GM21717 (cell line): ENCODE measurements at regions not wholly inside any gene's neighbourhood (a gene's known extent, or its start where the extent isn't known, plus 50 kb on each side); places are given as distances from the start of the nearest gene placed in this dataset.
"Not testable (repeated sequence)": the region's sequence is repeated elsewhere in the genome, so short reads cannot be mapped to it uniquely, and the experiment has no call there.

Source experiments
- ATAC-seq: cut with Tn5 transposase; IDR thresholded peaks from one replicate; pipeline ENCODE4 v1.9.1; 2021; ENCODE audit warnings: mild to moderate bottlenecking, moderate library complexity; ENCODE audit not compliant: unreplicated experiment

DNA sequence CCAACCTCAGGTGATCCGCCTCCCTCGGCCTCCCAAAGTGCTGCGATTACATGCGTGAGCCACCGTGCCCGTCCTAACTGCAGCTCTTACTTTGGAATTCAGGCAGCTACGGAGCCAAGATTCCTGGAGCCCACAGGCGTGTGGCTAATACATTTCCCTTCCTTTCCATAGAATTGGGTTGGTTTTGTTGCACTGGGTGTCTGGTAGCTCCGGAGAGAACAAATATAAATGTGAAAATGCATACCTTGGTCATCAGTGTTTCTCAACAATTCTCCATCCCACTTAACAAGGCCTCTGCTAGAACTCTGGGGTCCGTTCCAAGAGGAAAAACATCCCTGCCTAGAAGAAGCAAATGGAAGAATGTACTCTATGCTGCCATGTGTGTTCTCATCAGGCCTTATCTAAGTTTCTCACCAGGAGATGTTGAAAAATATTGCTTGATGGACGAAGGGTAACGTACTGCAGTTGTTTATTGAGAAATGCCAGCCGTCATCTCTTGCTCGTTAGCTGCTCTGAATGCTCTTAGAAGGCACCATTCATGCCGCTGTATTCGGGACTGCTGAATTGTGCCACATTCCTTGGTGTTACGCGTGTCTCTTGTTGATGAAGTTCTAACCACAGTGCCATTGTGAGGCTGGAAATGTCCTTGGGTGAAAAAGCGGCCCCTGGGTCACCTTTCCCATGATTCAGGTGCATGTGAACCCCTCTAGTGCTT, 50.5 kb upstream of the CD99 start:
- no peak for ATAC-seq

GRCh38 chrX:2638279-2638678, 52.8 kb upstream of the CD99 start:
- ATAC-seq, result no peak

DNA sequence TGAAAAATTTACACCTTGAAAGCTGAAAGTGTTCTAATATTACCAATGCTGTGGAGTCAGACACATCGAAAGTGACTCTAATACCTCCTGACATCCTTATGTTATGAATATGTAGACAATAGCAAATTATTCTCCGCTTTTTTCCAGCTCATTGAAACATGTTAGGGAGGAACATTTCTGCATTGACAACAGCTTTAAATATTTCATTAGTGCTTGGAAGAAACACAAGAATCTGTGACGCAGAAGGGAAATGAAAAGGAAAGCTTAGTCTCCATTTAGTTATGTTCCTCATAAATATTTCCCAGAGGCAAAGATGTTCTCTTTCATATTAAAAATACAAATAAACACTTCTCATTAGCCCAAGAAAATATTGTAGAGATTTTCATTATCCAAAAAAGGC, 55.8 kb upstream of the CD99 start:
- ATAC-seq, result no peak

DNA sequence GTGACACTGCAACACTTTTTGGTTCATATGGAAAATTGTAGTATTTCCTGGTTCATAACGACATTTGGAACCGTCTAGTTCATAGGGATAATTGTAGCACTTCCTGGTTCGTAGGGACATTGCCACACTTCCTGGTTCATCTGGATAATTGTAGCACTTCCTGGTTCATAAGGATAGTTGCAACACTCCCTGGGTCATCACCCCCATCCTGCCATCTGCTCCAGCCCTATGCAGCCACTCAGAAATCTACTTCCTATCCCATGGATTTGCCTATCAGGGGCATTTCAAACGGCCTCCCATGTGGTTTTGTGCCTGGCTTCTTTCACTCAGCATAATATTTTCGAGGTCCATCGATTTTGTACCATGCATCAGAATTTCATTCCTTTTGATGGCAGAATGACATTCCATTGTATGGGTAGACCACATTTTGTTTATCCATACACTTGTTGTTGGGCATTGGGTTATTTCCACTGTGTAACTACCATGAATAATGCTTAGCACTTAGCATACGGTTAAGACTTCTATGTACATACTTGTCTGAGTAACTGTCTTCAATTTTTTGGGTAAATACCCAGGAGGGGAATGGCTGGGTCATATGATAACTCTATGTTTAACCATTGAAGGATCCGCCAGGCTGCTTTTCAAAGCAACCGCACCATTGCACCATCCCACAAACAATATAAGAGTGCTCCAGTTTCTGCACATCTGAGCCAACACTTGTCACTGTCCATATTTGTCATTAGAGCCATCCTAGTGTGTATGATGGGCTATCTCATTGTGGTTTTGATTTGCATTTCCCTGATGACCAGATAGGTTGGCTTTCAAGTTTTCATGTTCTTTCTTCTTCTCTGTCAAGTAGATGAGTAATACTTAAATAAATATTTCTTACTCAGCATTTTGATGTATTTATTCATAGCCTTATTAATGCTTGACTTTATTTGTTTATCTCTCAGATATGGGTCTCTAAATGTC, 58.3 kb upstream of the CD99 start:
- no peak for ATAC-seq

- ATAC-seq, result no peak
These were observed 59.2 kb upstream of the CD99 start for GRCh38 chrX:2631743-2632532.

DNA sequence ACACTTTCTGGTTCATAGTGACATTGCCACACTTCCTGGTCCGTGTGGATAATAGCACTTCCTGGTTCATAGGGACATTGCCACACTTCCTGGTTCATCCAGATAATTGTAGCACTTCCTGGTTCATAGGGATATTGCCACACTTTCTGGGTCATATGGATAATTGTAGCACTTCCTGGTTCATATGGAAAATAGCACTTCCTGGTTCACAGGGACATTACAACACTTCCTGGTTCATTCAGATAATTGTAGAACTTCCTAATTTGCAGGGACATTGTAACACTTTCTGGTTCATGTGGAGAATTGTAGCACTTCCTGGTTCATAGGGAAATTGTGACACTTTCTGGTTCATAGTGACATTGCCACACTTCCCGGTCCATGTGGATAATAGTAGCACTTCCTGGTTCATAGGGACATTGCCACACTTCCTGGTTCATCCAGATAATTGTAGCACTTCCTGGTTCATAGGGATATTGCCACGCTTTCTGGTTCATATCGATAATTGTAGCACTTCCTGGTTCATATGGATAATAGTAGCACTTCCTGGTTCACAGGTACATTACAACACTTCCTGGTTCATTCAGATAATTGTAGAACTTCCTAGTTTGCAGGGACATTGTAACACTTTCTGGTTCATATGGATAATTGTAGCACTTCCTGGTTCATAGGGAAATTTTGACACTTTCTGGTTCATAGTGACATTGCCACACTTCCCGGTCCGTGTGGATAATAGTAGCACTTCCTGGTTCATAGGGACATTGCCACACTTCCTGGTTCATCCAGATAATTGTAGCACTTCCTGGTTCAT, 60.0 kb upstream of the CD99 start:
- not testable (repeated sequence) for ATAC-seq

- not testable (repeated sequence) for ATAC-seq
These were observed 60.8 kb upstream of the CD99 start for GRCh38 chrX:2630008-2630934.

- ATAC-seq, result no peak
These were observed 61.6 kb upstream of the CD99 start for GRCh38 chrX:2629316-2630007.

- ATAC-seq, result no peak
These were observed 62.3 kb upstream of the CD99 start for GRCh38 chrX:2628751-2629315.

DNA sequence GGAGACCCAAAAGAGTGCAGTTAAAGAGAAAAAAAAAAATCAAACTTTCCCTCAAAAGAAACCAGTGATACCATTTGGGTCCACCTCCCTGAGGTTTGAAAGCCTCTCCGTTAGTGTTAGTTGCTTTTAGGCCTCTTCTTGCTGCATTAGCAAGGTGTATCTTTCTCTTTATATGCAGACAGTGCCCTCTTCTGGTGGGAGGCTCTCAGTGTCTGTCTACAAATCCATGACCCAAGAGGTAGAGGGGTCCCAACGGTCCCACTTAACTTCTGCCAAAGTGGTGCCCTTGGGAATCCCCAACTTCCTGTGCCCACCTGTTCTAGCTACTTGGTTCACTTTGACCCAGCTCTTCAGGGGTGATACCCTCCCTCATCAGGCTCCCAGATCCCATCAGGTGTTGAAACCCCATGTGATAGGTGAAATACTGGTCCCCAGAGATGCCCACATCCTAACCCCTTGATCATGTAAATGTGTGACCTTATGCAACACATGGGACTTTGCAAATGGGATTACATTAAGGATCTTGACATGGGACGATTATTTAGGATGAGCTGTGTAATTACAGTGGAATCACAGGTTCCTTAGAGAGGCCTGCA, 63.7 kb upstream of the CD99 start:
- peak; percentile 80 for ATAC-seq

DNA sequence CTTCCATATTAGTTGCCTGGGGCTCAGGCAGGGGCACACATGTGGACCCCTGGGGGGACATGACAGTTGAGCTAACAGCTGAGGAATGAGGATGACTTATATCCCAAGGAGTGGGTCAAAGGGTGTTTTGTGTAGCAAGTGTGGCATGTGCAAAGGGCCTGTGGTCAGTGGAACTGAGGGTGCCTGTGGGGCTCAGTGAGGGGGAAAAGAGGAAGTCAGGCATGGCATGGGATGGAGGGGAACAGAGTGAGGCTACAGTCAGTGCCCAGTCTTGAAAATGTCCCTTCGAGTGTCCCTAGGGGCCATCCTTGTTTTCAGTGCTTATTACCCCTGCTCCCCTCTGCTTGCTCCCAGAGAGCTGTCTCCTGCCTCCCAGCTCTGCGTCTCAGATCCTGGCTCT, 64.3 kb upstream of the CD99 start:
- no peak for ATAC-seq

DNA sequence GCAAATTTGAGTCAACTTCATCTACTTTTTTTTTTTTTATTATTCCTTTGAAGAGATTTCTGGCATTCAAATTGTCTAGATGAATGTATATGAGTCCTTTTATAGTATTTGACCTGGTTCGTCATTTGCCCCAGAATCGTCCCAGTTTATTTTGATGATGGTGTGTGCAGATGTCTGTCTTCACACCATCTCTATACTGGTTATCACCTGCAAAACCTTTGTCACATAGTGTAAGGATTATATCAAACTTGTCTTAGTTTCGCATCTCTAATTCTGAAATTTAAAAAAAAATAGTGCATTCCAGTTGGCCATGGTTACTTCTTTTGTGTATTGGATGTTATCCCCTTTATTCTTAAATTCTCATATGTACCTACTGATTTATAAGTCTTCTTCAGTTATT, 70.5 kb upstream of the CD99 start:
- ATAC-seq, result no peak

DNA sequence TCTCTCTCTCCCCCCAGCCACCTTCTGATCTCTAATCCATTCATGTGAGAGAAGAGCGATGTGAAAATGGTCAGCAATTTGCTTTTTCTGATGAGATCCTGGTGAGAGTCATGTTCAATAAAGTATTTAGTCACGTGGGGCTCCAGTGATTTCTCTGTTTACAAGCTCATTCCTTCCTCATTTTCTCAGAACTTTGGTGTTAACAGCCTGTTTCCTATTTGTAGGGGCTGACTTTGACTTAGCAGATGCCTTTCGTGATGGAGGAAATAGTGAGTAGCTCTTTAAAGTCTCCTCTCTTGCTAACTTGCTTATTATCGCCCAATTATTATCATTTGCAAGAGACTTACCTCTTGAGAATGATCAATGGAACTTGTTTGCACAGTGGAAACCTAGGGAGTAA, 72.6 kb upstream of the CD99 start:
- ATAC-seq, result no peak

- ATAC-seq, result no peak
These were observed 76.2 kb upstream of the CD99 start for GRCh38 chrX:2614911-2615310.

DNA sequence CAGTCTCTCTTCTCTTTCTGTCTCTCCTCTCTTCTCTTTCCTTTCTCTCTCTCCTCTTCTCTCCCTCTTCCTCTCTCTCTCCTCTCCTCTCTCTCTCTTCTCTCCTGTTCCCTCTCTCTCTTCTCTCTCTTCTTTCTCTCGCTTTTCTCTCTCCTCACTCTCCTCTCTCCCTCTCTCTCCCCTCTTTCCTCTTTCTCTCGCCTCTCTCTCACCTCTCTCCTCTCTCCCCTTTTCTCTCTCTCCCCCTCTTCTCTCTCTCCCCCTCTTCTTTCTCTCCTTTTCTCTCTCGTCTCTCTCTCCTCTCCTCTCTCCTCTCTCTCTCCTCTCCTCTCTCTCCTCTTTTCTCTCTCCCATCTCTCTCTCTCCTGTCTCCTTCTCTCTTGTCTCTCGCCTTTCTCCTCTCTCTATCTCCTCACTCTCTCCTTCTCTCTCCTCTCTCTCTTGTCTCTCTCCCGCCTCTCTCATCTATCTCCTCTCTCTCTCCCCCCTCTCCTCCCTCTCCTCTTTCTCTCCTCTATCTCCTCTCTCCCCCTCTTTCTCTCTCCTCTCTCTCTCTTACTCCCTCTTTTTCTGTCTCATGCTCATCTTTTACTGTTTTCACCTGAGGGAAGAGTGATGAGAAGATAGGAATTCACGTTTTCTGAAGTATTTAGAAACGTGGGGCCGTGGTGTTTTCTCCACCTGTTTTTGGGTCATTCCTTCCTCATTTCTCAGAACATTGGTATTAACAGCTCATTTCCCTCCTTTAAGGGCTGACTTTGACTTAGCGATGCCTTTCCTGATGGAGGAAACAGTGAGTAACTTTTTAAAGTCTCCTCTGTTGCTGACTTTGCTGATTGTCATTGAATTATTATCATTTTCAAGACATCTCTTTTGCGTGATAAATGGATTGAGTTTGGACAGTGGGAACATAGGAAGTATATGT, 80.6 kb upstream of the CD99 start:
- ATAC-seq, result no peak

GRCh38 chrX:2609431-2610238, 81.5 kb upstream of the CD99 start:
- ATAC-seq, result peak; percentile 36
